ENCODE measurements at regions not wholly inside any gene's neighbourhood (a gene's known extent, or its start where the extent isn't known, plus 50 kb on each side); places are given as distances from the start of the nearest gene placed in this dataset.
"Not testable (repeated sequence)": the region's sequence is repeated elsewhere in the genome, so short reads cannot be mapped to it uniquely, and the experiment has no call there.

GRCh38 chrX:3914059-3914458 lies 200.6 kb upstream of the PRKX start:
- DNase-seq; H3K27ac ChIP-seq (ENCODE audit: low read depth in 2 of 2, low read length in 1 of 2); H4K20me1 ChIP-seq (ENCODE audit: insufficient read depth); H3F3A ChIP-seq (replicated peaks; ENCODE audit: insufficient read depth); H3K4me2 ChIP-seq; CTCF ChIA-PET; H3K9me3 ChIP-seq; H3K79me2 ChIP-seq (ENCODE audit: insufficient read depth); H2AFZ ChIP-seq (ENCODE audit: low read depth); H3K9ac ChIP-seq; H3K36me3 ChIP-seq (replicated peaks in 1 of 2; ENCODE audit: control insufficient read depth in 1 of 2, insufficient read depth in 2 of 2, low read length in 1 of 2); H3K9me2 ChIP-seq; H3K4me3 ChIP-seq (ENCODE audit: low read depth in 2 of 2, low read length in 1 of 2); H3K4me1 ChIP-seq (ENCODE audit: control insufficient read depth in 1 of 2, insufficient read depth in 2 of 2, low read depth in 1 of 2, low read length in 1 of 2); H3K27me3 ChIP-seq (ENCODE audit: insufficient read depth); POLR2A ChIA-PET: not testable (repeated sequence)
- WGBS (ENCODE audit: low lambda C conversion rate), result no CpG with 5 or more reads among the region's 13 CpGs

- H4K20me1 ChIP-seq (ENCODE audit: insufficient read depth); H3K9me2 ChIP-seq; H3K9ac ChIP-seq; H3K4me3 ChIP-seq (ENCODE audit: low read depth in 2 of 2, low read length in 1 of 2); DNase-seq; H3K4me1 ChIP-seq (ENCODE audit: control insufficient read depth in 1 of 2, insufficient read depth in 2 of 2, low read depth in 1 of 2, low read length in 1 of 2); H3K27ac ChIP-seq (ENCODE audit: low read depth in 2 of 2, low read length in 1 of 2); H3F3A ChIP-seq (replicated peaks; ENCODE audit: insufficient read depth); H3K27me3 ChIP-seq (ENCODE audit: insufficient read depth); CTCF ChIA-PET; H3K4me2 ChIP-seq; H3K36me3 ChIP-seq (replicated peaks in 1 of 2; ENCODE audit: control insufficient read depth in 1 of 2, insufficient read depth in 2 of 2, low read length in 1 of 2); H3K9me3 ChIP-seq; H2AFZ ChIP-seq (ENCODE audit: low read depth); H3K79me2 ChIP-seq (ENCODE audit: insufficient read depth); POLR2A ChIA-PET: not testable (repeated sequence)
- no CpG with 5 or more reads among the region's 6 CpGs for WGBS (ENCODE audit: low lambda C conversion rate)
These were observed 197.6 kb upstream of the PRKX start for GRCh38 chrX:3911012-3911411.

GRCh38 chrX:3910611-3911010 lies 197.2 kb upstream of the PRKX start:
- H3K79me2 ChIP-seq (ENCODE audit: insufficient read depth); H3K4me3 ChIP-seq (ENCODE audit: low read depth in 2 of 2, low read length in 1 of 2); H2AFZ ChIP-seq (ENCODE audit: low read depth); H4K20me1 ChIP-seq (ENCODE audit: insufficient read depth); H3K4me1 ChIP-seq (ENCODE audit: control insufficient read depth in 1 of 2, insufficient read depth in 2 of 2, low read depth in 1 of 2, low read length in 1 of 2); H3K4me2 ChIP-seq; H3K27me3 ChIP-seq (ENCODE audit: insufficient read depth); CTCF ChIA-PET; POLR2A ChIA-PET; H3K9ac ChIP-seq; H3F3A ChIP-seq (replicated peaks; ENCODE audit: insufficient read depth); H3K9me3 ChIP-seq; DNase-seq; H3K36me3 ChIP-seq (replicated peaks in 1 of 2; ENCODE audit: control insufficient read depth in 1 of 2, insufficient read depth in 2 of 2, low read length in 1 of 2); H3K27ac ChIP-seq (ENCODE audit: low read depth in 2 of 2, low read length in 1 of 2); H3K9me2 ChIP-seq: not testable (repeated sequence)
- no CpG with 5 or more reads among the region's 5 CpGs for WGBS (ENCODE audit: low lambda C conversion rate)

GRCh38 chrX:3905522-3906258 lies 192.2 kb upstream of the PRKX start:
- H3K9me2 ChIP-seq; H3F3A ChIP-seq (replicated peaks; ENCODE audit: insufficient read depth); H4K20me1 ChIP-seq (ENCODE audit: insufficient read depth); H3K36me3 ChIP-seq (replicated peaks in 1 of 2; ENCODE audit: control insufficient read depth in 1 of 2, insufficient read depth in 2 of 2, low read length in 1 of 2); H3K79me2 ChIP-seq (ENCODE audit: insufficient read depth); POLR2A ChIA-PET; H3K9me3 ChIP-seq; DNase-seq; H2AFZ ChIP-seq (ENCODE audit: low read depth); H3K4me2 ChIP-seq; H3K4me1 ChIP-seq (ENCODE audit: control insufficient read depth in 1 of 2, insufficient read depth in 2 of 2, low read depth in 1 of 2, low read length in 1 of 2); H3K27me3 ChIP-seq (ENCODE audit: insufficient read depth); H3K4me3 ChIP-seq (ENCODE audit: low read depth in 2 of 2, low read length in 1 of 2); H3K9ac ChIP-seq; H3K27ac ChIP-seq (ENCODE audit: low read depth in 2 of 2, low read length in 1 of 2); CTCF ChIA-PET: not testable (repeated sequence)
- WGBS (ENCODE audit: low lambda C conversion rate), result 98% methylated on average over 6 of the region's 19 CpGs

- WGBS (ENCODE audit: low lambda C conversion rate), result 100% methylated on average over 3 of the region's 11 CpGs
- CTCF ChIA-PET; H3K9me2 ChIP-seq; H3K9ac ChIP-seq; DNase-seq; H3F3A ChIP-seq (replicated peaks; ENCODE audit: insufficient read depth); H3K27ac ChIP-seq (ENCODE audit: low read depth in 2 of 2, low read length in 1 of 2); H3K79me2 ChIP-seq (ENCODE audit: insufficient read depth); POLR2A ChIA-PET; H3K36me3 ChIP-seq (replicated peaks in 1 of 2; ENCODE audit: control insufficient read depth in 1 of 2, insufficient read depth in 2 of 2, low read length in 1 of 2); H3K4me2 ChIP-seq; H3K9me3 ChIP-seq; H4K20me1 ChIP-seq (ENCODE audit: insufficient read depth); H3K27me3 ChIP-seq (ENCODE audit: insufficient read depth); H3K4me1 ChIP-seq (ENCODE audit: control insufficient read depth in 1 of 2, insufficient read depth in 2 of 2, low read depth in 1 of 2, low read length in 1 of 2); H3K4me3 ChIP-seq (ENCODE audit: low read depth in 2 of 2, low read length in 1 of 2); H2AFZ ChIP-seq (ENCODE audit: low read depth): not testable (repeated sequence)
These were observed 188.8 kb upstream of the PRKX start for GRCh38 chrX:3902222-3902621.

GRCh38 chrX:3896755-3897154 lies 183.3 kb upstream of the PRKX start:
- CTCF ChIA-PET; POLR2A ChIA-PET; H2AFZ ChIP-seq (ENCODE audit: low read depth); H3F3A ChIP-seq (replicated peaks; ENCODE audit: insufficient read depth); H3K27me3 ChIP-seq (ENCODE audit: insufficient read depth); H3K4me2 ChIP-seq; H4K20me1 ChIP-seq (ENCODE audit: insufficient read depth); DNase-seq; H3K27ac ChIP-seq (ENCODE audit: low read depth in 2 of 2, low read length in 1 of 2); H3K9me2 ChIP-seq; H3K79me2 ChIP-seq (ENCODE audit: insufficient read depth); H3K4me3 ChIP-seq (ENCODE audit: low read depth in 2 of 2, low read length in 1 of 2); H3K9me3 ChIP-seq; H3K36me3 ChIP-seq (replicated peaks in 1 of 2; ENCODE audit: control insufficient read depth in 1 of 2, insufficient read depth in 2 of 2, low read length in 1 of 2); H3K4me1 ChIP-seq (ENCODE audit: control insufficient read depth in 1 of 2, insufficient read depth in 2 of 2, low read depth in 1 of 2, low read length in 1 of 2); H3K9ac ChIP-seq: not testable (repeated sequence)
- WGBS (ENCODE audit: low lambda C conversion rate), result no CpG with 5 or more reads among the region's 4 CpGs

GRCh38 chrX:3882553-3882920 lies 169.1 kb upstream of the PRKX start:
- H3F3A ChIP-seq (replicated peaks; ENCODE audit: insufficient read depth); H2AFZ ChIP-seq (ENCODE audit: low read depth); H3K27ac ChIP-seq (ENCODE audit: low read depth in 2 of 2, low read length in 1 of 2); H3K9me2 ChIP-seq; H3K9me3 ChIP-seq; H3K79me2 ChIP-seq (ENCODE audit: insufficient read depth); CTCF ChIA-PET; H4K20me1 ChIP-seq (ENCODE audit: insufficient read depth); DNase-seq; H3K36me3 ChIP-seq (replicated peaks in 1 of 2; ENCODE audit: control insufficient read depth in 1 of 2, insufficient read depth in 2 of 2, low read length in 1 of 2); POLR2A ChIA-PET; H3K4me1 ChIP-seq (ENCODE audit: control insufficient read depth in 1 of 2, insufficient read depth in 2 of 2, low read depth in 1 of 2, low read length in 1 of 2); H3K27me3 ChIP-seq (ENCODE audit: insufficient read depth); H3K9ac ChIP-seq: not testable (repeated sequence)
- 65% methylated on average over 1 of the region's 5 CpGs for WGBS (ENCODE audit: low lambda C conversion rate)
- peak overlapping the region in 1 of 2 experiments; percentile 46; a peak in 2 of 4 replicates for H3K4me3 ChIP-seq (ENCODE audit: low read depth in 2 of 2, low read length in 1 of 2)
- H3K4me2 ChIP-seq, result peak overlapping the region; percentile 47; the same call in 1 of the 2 replicates

Data from SK-N-SH (cell line).